ENCODE measurements at regions not wholly inside any gene's neighbourhood (a gene's known extent, or its start where the extent isn't known, plus 50 kb on each side); places are given as distances from the start of the nearest gene placed in this dataset.
"Not testable (repeated sequence)": the region's sequence is repeated elsewhere in the genome, so short reads cannot be mapped to it uniquely, and the experiment has no call there.

DNA sequence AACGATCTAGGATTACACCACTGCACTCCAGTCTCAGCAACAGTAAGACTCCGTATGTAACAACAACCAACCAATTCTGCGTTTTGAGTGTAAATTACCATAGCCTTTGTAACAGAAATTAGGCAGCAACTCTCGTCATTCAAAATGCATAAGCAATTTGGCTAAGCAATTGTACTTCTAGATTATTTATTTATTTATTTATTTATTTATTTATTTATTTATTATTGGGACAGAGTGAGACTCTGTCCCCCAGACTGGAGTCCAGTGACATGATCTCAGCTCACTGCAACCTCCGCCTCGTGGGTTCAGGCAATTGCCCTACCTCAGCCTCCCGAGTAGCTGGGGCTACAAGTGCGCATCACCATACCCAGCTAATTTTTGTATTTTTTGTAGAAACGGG lies 217.7 kb downstream of the POTEG start:
- intact Hi-C loops (cut with DNase I); ATAC-seq; DNase-seq (ENCODE audit: low spot score): not testable (repeated sequence)

GRCh38 chr14:19219423-19219822 lies 214.7 kb downstream of the POTEG start:
- intact Hi-C loops (cut with DNase I), result not testable (repeated sequence)

GRCh38 chr14:19231421-19231820 lies 202.7 kb downstream of the POTEG start:
- DNase-seq (ENCODE audit: low spot score); intact Hi-C loops (cut with DNase I); ATAC-seq: not testable (repeated sequence)

More at GRCh38 chr14:19219423-19219822, 214.7 kb downstream of the POTEG start:
- ATAC-seq; DNase-seq (ENCODE audit: low spot score): not testable (repeated sequence)

DNA sequence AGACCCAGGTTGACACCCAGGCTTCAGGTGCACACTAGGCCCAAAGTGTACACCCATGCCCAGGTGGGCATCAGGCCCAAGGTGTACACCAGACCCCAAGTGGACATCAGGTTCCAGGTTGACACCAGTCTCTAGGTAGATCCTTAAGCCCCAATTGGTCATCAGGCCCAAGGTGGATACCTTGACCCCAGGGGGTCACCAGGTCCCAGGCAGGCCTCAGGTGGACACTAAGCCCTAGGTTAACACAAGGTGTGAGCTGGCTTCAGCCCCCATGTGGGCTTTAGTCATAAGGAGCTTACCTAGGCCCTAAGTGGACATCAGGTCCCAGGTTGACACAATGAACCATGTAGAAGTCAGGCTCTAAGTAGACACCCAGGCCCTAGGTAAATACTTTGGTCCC lies 200.1 kb downstream of the POTEG start:
- intact Hi-C loops (cut with DNase I); DNase-seq (ENCODE audit: low spot score): not testable (repeated sequence)

DNA sequence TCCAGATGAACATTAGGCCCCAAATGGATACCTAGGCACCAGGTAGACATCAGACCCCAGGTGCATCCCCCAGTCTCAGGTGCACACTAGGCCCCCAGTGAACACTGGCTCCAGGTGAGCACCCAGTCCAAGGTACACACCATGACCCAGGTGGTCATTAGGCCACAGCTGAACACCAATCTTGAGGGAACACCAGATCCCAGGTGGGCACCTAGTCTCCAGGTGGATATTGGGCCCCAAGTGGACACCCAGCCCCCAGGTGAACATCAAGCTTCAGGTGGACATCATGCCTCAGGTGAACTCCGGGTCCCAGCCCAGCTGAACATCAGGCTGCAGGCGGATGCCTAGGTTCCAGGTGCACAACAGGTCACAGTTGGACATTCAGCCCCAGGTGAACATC lies 196.5 kb downstream of the POTEG start:
- ATAC-seq; DNase-seq (ENCODE audit: low spot score); intact Hi-C loops (cut with DNase I): not testable (repeated sequence)

More for the DNA sequence above, 200.1 kb downstream of the POTEG start:
- ATAC-seq, result not testable (repeated sequence)

DNA sequence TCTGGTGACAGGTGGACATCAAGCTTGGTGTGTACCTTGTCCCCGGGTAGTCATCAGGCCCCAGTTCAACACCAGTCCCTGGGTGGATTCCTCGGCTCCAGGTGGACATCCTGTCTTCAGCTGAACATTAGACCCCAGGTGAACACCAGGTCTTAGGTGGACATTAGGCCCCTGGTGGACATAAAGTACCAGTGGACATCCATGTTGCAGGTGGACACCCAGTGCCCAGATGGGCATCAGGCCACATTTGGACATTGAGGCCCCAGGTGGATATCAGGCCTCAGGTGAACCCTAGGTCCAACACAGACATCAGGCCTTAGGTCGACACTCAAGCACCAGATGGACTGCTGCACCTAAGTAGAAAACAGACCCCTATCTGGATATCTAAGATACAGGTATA lies 195.6 kb downstream of the POTEG start:
- DNase-seq (ENCODE audit: low spot score); ATAC-seq; intact Hi-C loops (cut with DNase I): not testable (repeated sequence)

GRCh38 chr14:19239981-19240380 lies 194.2 kb downstream of the POTEG start:
- DNase-seq (ENCODE audit: low spot score); ATAC-seq: not testable (repeated sequence)

DNA sequence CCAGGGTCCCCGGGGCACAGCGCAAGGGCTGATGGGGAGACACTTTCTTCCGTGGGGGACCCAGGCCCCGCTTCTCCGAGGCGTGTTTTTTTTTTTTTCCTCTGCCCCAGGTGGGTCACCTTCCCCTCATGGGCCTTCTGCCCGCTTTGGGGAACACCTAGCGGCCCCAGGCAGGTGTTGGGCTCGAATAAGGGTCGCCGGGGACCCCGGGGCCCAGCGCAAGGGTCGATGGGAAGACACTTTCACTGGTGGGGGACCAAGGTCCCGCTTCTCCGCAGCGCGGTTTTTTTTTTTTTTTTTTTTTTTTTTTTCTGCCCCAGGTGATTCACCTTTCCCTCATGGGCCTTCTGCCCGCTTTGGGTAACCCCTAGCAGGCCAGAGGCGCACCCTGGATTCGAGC lies 193.8 kb downstream of the POTEG start:
- intact Hi-C loops (cut with DNase I); DNase-seq (ENCODE audit: low spot score); ATAC-seq: not testable (repeated sequence)

More at GRCh38 chr14:19239981-19240380, 194.2 kb downstream of the POTEG start:
- intact Hi-C loops (cut with DNase I), result not testable (repeated sequence)

- DNase-seq (ENCODE audit: low spot score); intact Hi-C loops (cut with DNase I); ATAC-seq: not testable (repeated sequence)
Observed at GRCh38 chr14:19241451-19241850, 192.7 kb downstream of the POTEG start.

DNA sequence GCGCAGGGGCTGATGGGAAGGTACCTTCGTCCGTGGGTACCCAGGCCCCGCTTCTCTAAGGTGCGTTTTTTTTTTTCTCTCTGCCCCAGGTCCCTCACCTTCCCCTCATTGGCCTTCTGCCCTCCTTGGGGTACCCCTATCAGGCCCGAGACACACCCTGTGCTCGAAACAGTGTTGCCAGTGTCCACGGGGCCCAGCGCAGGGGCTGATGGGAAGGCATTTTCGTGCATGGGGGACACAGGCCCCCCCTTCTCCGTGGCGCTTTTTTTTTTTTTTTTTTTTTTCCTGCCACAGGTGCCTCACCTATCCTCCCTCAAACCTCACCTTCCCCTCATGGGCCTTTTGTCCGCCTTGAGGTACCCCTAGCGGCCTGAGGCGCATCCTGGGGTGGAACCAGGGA lies 191.6 kb downstream of the POTEG start:
- intact Hi-C loops (cut with DNase I); DNase-seq (ENCODE audit: low spot score); ATAC-seq: not testable (repeated sequence)

- DNase-seq (ENCODE audit: low spot score); ATAC-seq; intact Hi-C loops (cut with DNase I): not testable (repeated sequence)
Observed at GRCh38 chr14:19266908-19267307, 167.2 kb downstream of the POTEG start.

GRCh38 chr14:19267636-19268035 lies 166.5 kb downstream of the POTEG start:
- ATAC-seq; intact Hi-C loops (cut with DNase I): not testable (repeated sequence)
- DNase-seq (ENCODE audit: low spot score), result peak; percentile 51

GRCh38 chr14:19268047-19268627 lies 166.0 kb downstream of the POTEG start:
- intact Hi-C loops (cut with DNase I); ATAC-seq; DNase-seq (ENCODE audit: low spot score): not testable (repeated sequence)

- DNase-seq (ENCODE audit: low spot score); ATAC-seq; intact Hi-C loops (cut with DNase I): not testable (repeated sequence)
Observed at GRCh38 chr14:19272235-19272634, 161.9 kb downstream of the POTEG start.

DNA sequence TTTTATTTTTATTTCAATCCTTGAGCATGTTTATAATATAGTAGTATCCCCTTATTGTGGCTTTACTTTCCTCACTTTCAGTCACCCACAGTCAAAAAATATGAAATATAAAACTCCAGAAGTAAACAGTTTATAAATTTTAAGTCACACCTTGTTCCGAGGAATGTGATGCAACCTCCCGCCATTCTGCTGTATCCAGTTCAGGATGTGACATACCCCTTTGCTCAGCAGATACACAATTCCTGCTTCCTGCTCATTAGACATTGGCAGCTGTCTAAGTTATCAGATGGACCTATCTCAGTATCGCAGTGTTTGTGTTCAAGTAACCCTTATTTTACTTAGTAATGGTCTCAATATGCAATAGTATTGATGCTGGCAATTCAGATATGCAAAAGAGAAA lies 144.5 kb downstream of the POTEG start:
- DNase-seq (ENCODE audit: low spot score); intact Hi-C loops (cut with DNase I); ATAC-seq: not testable (repeated sequence)

- ATAC-seq; DNase-seq (ENCODE audit: low spot score); intact Hi-C loops (cut with DNase I): not testable (repeated sequence)
Observed at GRCh38 chr14:19300243-19300642, 133.9 kb downstream of the POTEG start.

DNA sequence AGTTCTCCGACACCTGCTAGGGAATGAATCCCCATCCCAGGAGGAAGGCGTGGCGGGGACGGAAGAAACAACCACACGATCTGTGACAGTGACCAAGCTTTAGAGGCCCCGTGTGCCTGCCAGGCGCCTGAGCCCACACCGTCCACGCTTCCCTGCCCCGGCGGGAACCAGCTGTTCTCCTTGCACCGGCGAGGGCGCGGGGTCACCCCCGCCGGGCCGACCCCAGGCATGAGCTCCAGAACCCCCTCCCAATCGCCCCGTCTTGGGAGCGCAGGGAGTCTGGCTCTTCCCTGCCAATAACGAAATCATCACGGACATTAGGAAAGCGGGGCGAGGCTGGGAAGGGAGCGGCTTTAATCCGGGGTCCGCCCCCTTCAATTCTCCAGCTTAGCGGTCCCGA lies 133.3 kb downstream of the POTEG start:
- DNase-seq (ENCODE audit: low spot score); ATAC-seq; intact Hi-C loops (cut with DNase I): not testable (repeated sequence)

GRCh38 chr14:19303844-19304243 lies 130.3 kb downstream of the POTEG start:
- intact Hi-C loops (cut with DNase I); ATAC-seq; DNase-seq (ENCODE audit: low spot score): not testable (repeated sequence)

DNA sequence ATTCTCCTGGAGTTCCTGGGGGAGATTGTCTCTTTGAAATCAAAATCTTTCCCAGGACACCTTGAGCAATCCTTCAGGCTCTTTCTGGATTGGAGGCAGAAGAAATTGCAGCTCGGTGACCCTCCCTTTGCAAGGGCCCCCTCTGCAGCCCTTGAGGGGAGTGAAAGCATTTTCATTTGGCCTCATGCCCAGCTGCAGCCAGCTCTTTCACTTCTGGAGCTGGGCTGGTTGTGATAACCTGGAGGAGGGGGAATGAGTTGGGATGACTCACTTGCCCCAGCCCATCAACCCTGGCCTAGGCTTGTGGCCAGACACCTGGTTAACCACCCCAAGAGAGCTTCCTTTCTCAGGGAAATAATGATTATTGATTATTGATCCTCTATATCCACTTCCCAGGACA lies 129.7 kb downstream of the POTEG start:
- DNase-seq (ENCODE audit: low spot score); intact Hi-C loops (cut with DNase I); ATAC-seq: not testable (repeated sequence)

DNA sequence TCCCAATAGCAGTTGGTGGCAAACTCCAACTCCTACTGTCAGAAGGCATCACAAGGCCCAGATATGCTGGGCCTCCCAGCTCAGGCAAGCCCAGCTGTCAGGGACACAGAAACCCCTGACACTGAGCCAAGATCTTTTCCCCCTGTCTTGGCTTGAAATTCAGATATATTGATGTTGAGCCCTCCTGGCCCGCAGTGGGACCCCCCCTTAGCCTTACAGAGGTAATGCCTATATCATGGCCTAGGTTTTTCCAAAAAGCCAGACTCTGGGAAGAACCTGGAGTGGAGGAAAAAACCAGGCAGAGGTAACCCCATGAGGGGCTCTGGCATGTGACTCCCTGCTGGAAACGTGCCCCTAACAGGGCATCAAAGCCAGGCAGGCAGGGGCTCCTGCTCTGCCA lies 129.2 kb downstream of the POTEG start:
- ATAC-seq; DNase-seq (ENCODE audit: low spot score); intact Hi-C loops (cut with DNase I): not testable (repeated sequence)
